ENCODE measurements at regions not wholly inside any gene's neighbourhood (a gene's known extent, or its start where the extent isn't known, plus 50 kb on each side); places are given as distances from the start of the nearest gene placed in this dataset.

- DNase-seq (ENCODE audit: low spot score), result no peak
- no peak overlapping the region for H3K27ac ChIP-seq
- no peak for TF ChIP-seq POLR2A (IDR thresholded peaks at IDR 0.05)
- TF ChIP-seq CTCF (IDR thresholded peaks at IDR 0.05), result no peak
- no peak for TF ChIP-seq POLR2AphosphoS5 (IDR thresholded peaks at IDR 0.05)
- H3K9me3 ChIP-seq, result no peaks in the 10 kb centered on the region
- intact Hi-C loops (cut with DNase I), result no loop called here
- H3K4me1 ChIP-seq (replicated peaks), result no peaks in the 10 kb centered on the region
- WGBS, result 60% methylated on average over 6 of the region's 6 CpGs
- H3K27me3 ChIP-seq (replicated peaks; ENCODE audit: insufficient read depth), result no peaks in the 10 kb centered on the region
- H3K4me3 ChIP-seq, result no peak overlapping the region
- H3K36me3 ChIP-seq, result no peaks in the 10 kb centered on the region
Observed at GRCh38 chr6:165092881-165093595, 216.4 kb downstream of the C6orf118 start.

GRCh38 chr6:165091121-165091785, 218.2 kb downstream of the C6orf118 start:
- 9% methylated on average over 8 of the region's 8 CpGs for WGBS
- Histone ChIP-seq H3K4me1 (replicated peaks) (no peaks in the 10 kb centered on the region), H3K27me3 (replicated peaks; ENCODE audit: insufficient read depth) (no peaks in the 10 kb centered on the region), H3K9me3 (no peaks in the 10 kb centered on the region), H3K27ac (no peak overlapping the region), H3K4me3 (no peak overlapping the region), H3K36me3 (no peaks in the 10 kb centered on the region)
- no peak for TF ChIP-seq POLR2A (IDR thresholded peaks at IDR 0.05)
- TF ChIP-seq CTCF (IDR thresholded peaks at IDR 0.05), result no peak
- TF ChIP-seq POLR2AphosphoS5 (IDR thresholded peaks at IDR 0.05), result no peak
- DNase-seq (ENCODE audit: low spot score), result no peak
- intact Hi-C loops (cut with DNase I), result no loop called here

- DNase-seq (ENCODE audit: low spot score), result no peak
- Histone ChIP-seq H3K4me3 (no peak overlapping the region), H3K4me1 (replicated peaks) (no peaks in the 10 kb centered on the region), H3K9me3 (no peaks in the 10 kb centered on the region), H3K36me3 (no peaks in the 10 kb centered on the region), H3K27me3 (replicated peaks; ENCODE audit: insufficient read depth) (no peaks in the 10 kb centered on the region), H3K27ac (no peak overlapping the region)
- intact Hi-C loops (cut with DNase I), result no loop called here
- 65% methylated on average over 8 of the region's 8 CpGs for WGBS
- no peak for TF ChIP-seq POLR2AphosphoS5 (IDR thresholded peaks at IDR 0.05)
- TF ChIP-seq CTCF (IDR thresholded peaks at IDR 0.05), result no peak
- TF ChIP-seq POLR2A (IDR thresholded peaks at IDR 0.05), result no peak
Observed at GRCh38 chr6:165090242-165090641, 219.2 kb downstream of the C6orf118 start.

- intact Hi-C loops (cut with DNase I), result no loop called here
- TF ChIP-seq POLR2AphosphoS5 (IDR thresholded peaks at IDR 0.05), result no peak
- TF ChIP-seq POLR2A (IDR thresholded peaks at IDR 0.05), result no peak
- no peak for TF ChIP-seq CTCF (IDR thresholded peaks at IDR 0.05)
- 46% methylated on average over 3 of the region's 3 CpGs for WGBS
- no peaks in the 10 kb centered on the region for H3K4me1 ChIP-seq (replicated peaks)
- no peak overlapping the region for H3K4me3 ChIP-seq
- no peaks in the 10 kb centered on the region for H3K27me3 ChIP-seq (replicated peaks; ENCODE audit: insufficient read depth)
- H3K36me3 ChIP-seq, result no peaks in the 10 kb centered on the region
- H3K27ac ChIP-seq, result no peak overlapping the region
- DNase-seq (ENCODE audit: low spot score), result no peak
- H3K9me3 ChIP-seq, result no peaks in the 10 kb centered on the region
Observed at GRCh38 chr6:165086814-165087213, 222.6 kb downstream of the C6orf118 start.

- TF ChIP-seq POLR2A (IDR thresholded peaks at IDR 0.05) (no peak), POLR2AphosphoS5 (IDR thresholded peaks at IDR 0.05) (peak; percentile 27)
- Histone ChIP-seq H3K27ac (no peak overlapping the region), H3K27me3 (replicated peaks; ENCODE audit: insufficient read depth) (no peaks in the 10 kb centered on the region), H3K9me3 (no peaks in the 10 kb centered on the region), H3K4me1 (replicated peaks) (no peaks in the 10 kb centered on the region), H3K4me3 (no peak overlapping the region), H3K36me3 (no peaks in the 10 kb centered on the region)
- intact Hi-C loops (cut with DNase I), result no loop called here
- no peak for DNase-seq (ENCODE audit: low spot score)
- 21% methylated on average over 2 of the region's 2 CpGs for WGBS
Observed at GRCh38 chr6:165082636-165083035, 226.8 kb downstream of the C6orf118 start.
